ENCODE measurements at regions not wholly inside any gene's neighbourhood (a gene's known extent, or its start where the extent isn't known, plus 50 kb on each side); places are given as distances from the start of the nearest gene placed in this dataset.

DNA sequence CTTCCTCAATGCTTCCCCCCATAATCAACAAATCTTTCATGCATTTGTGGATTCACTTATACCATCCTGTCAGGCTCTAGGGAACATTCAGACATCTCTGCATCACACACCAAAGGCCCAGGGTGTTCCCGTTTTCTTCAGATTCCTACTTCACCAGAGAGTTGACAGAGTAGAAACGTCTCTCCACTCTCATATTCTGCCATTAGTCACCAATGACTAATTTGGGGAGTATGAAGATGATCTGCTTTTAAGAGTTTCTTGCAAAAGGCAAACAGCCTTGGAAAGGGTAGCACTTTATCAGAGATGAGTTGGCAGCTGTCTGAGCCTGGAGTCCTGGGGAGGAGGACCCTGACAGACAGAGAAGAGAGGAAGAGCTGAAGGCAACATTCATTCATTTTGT, 55.8 kb upstream of the DGKG start:
- no peaks in the 10 kb centered on the region for H3K36me3 ChIP-seq
- H3K4me1 ChIP-seq = peaks cover 6 to 23% (median 17%) of the 10 kb centered on the region in 6 donors
- peaks cover 0 to 8% (median 0%) of the 10 kb centered on the region in 7 donors for H3K27me3 ChIP-seq (replicated peaks in 1 of 7)
- WGBS, 5 donors = 59 to 72% (median 64%) methylated on average over 2 of the region's 2 CpGs
- no peak overlapping the region for H3K4me3 ChIP-seq
- H3K27ac ChIP-seq = no peak overlapping the region
- H3K9me3 ChIP-seq = no peaks in the 10 kb centered on the region
- intact Hi-C loops (cut with DNase I; ENCODE audit: low total_unique reads) = no loop called here
- no peak for TF ChIP-seq POLR2AphosphoS5 (IDR thresholded peaks at IDR 0.05)
- no peak for TF ChIP-seq POLR2A (IDR thresholded peaks at IDR 0.05)
- TF ChIP-seq, protein P1, sequence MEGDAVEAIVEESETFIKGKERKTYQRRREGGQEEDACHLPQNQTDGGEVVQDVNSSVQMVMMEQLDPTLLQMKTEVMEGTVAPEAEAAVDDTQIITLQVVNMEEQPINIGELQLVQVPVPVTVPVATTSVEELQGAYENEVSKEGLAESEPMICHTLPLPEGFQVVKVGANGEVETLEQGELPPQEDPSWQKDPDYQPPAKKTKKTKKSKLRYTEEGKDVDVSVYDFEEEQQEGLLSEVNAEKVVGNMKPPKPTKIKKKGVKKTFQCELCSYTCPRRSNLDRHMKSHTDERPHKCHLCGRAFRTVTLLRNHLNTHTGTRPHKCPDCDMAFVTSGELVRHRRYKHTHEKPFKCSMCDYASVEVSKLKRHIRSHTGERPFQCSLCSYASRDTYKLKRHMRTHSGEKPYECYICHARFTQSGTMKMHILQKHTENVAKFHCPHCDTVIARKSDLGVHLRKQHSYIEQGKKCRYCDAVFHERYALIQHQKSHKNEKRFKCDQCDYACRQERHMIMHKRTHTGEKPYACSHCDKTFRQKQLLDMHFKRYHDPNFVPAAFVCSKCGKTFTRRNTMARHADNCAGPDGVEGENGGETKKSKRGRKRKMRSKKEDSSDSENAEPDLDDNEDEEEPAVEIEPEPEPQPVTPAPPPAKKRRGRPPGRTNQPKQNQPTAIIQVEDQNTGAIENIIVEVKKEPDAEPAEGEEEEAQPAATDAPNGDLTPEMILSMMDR (IDR thresholded peaks at IDR 0.05 in 8 of 11, conservative IDR thresholded peaks at IDR 0.05 in 3 of 11) = no peak
- DNase-seq = no peak

DNA sequence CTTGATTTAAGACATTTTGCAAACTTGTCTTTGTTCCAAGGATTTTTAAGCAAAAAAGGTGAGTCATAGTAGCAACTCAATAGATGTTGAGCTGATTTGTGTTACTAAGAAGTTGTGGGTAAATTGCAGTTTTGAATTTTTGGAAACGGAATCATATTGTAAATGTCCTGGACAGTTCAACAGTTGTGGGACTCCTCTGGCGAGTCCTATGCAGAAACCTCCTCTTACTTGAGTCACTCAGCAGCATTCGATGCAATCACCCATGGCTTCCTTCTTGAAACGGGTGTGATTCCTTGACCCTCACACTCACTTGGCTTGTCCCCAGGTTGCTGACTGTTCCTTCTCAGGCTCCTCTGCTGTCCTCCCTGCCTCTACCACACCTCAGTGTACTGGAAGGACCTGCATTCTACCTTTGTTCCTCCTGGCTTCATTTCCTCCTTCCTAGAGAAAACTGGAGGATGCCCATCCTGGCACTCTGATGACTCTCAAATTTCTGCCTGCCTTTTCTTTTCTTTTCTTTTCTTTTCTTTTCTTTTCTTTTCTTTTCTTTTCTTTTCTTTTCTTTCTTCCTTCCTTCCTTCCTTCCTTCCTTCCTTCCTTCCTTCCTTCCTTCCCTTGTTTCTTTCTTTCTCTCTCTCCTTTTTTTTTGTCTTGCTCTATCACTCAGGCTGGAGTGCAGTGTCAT, 52.8 kb upstream of the DGKG start:
- TF ChIP-seq POLR2AphosphoS5 (IDR thresholded peaks at IDR 0.05) = no peak
- TF ChIP-seq, protein P1 (IDR thresholded peaks at IDR 0.05 in 8 of 11, conservative IDR thresholded peaks at IDR 0.05 in 3 of 11) = no peak
- TF ChIP-seq POLR2A (IDR thresholded peaks at IDR 0.05) = no peak
- Histone ChIP-seq H3K27ac (peak overlapping the region in 1 of 8 donors; percentile 67), H3K27me3 (replicated peaks in 1 of 7) (peaks cover 0 to 8% (median 0%) of the 10 kb centered on the region in 7 donors), H3K4me1 (peaks cover 6 to 23% (median 17%) of the 10 kb centered on the region in 6 donors), H3K36me3 (no peaks in the 10 kb centered on the region), H3K4me3 (peak overlapping the region in 1 of 8 donors; percentile 10), H3K9me3 (no peaks in the 10 kb centered on the region)
- DNase-seq = no peak
- intact Hi-C loops (cut with DNase I; ENCODE audit: low total_unique reads) = no loop called here
- WGBS, 5 donors = 46 to 70% (median 55%) methylated on average over 4 of the region's 4 CpGs

- 8 to 12% (median 11%) methylated on average over 22 of the region's 22 CpGs for WGBS, 5 donors
- TF ChIP-seq POLR2AphosphoS5 (IDR thresholded peaks at IDR 0.05) (peak in 2 of 3 donors; percentile 7 to 38), POLR2A (IDR thresholded peaks at IDR 0.05) (no peak)
- Histone ChIP-seq H3K27me3 (replicated peaks in 1 of 7) (peaks cover 0 to 8% (median 0%) of the 10 kb centered on the region in 7 donors), H3K27ac (peak overlapping the region in 5 of 8 donors; percentile 7 to 67 (median 43)), H3K4me1 (peaks cover 6 to 23% (median 17%) of the 10 kb centered on the region in 6 donors), H3K36me3 (no peaks in the 10 kb centered on the region), H3K4me3 (peak overlapping the region in 7 of 8 donors; percentile 10 to 59 (median 26)), H3K9me3 (no peaks in the 10 kb centered on the region)
- intact Hi-C loops (cut with DNase I; ENCODE audit: low total_unique reads) = no loop called here
- peak; percentile 79 for DNase-seq
Measured at GRCh38 chr3:186413615-186414415, 51.8 kb upstream of the DGKG start.

GRCh38 chr3:186411994-186412393, 50.0 kb upstream of the DGKG start:
- intact Hi-C loops (cut with DNase I; ENCODE audit: low total_unique reads) = no loop called here
- peaks cover 0 to 8% (median 0%) of the 10 kb centered on the region in 7 donors for H3K27me3 ChIP-seq (replicated peaks in 1 of 7)
- no peaks in the 10 kb centered on the region for H3K36me3 ChIP-seq
- H3K4me1 ChIP-seq = peaks cover 6 to 23% (median 17%) of the 10 kb centered on the region in 6 donors
- WGBS, 5 donors = 70 to 93% (median 83%) methylated on average over 3 of the region's 3 CpGs
- H3K4me3 ChIP-seq = no peak overlapping the region
- no peaks in the 10 kb centered on the region for H3K9me3 ChIP-seq
- TF ChIP-seq POLR2A (IDR thresholded peaks at IDR 0.05) (no peak), POLR2AphosphoS5 (IDR thresholded peaks at IDR 0.05) (no peak)
- TF ChIP-seq, protein P1 (IDR thresholded peaks at IDR 0.05 in 8 of 11, conservative IDR thresholded peaks at IDR 0.05 in 3 of 11) = no peak
- H3K27ac ChIP-seq = no peak overlapping the region
- DNase-seq = no peak
